ENCODE measurements at regions not wholly inside any gene's neighbourhood (a gene's known extent, or its start where the extent isn't known, plus 50 kb on each side); places are given as distances from the start of the nearest gene placed in this dataset.

- Histone ChIP-seq H3K36me3 (ENCODE audit: control insufficient read depth, insufficient read depth, low read length) (no peaks in the 10 kb centered on the region), H3K27me3 (replicated peaks; ENCODE audit: control insufficient read depth, insufficient read depth, low read length) (no peaks in the 10 kb centered on the region), H3K4me3 (replicated peaks; ENCODE audit: low read depth, low read length) (no peak overlapping the region)
- no peak for DNase-seq (ENCODE audit: extremely low read depth, insufficient read length)
- TF ChIP-seq CTCF (IDR thresholded peaks at IDR 0.05; ENCODE audit: insufficient read depth, low read length, poor library complexity, severe bottlenecking), result no peak
Measured at GRCh38 chr1:222196736-222197135, 351.2 kb downstream of the HHIPL2 start.

GRCh38 chr1:222196288-222196687 is 351.6 kb downstream of the HHIPL2 start:
- TF ChIP-seq CTCF (IDR thresholded peaks at IDR 0.05; ENCODE audit: insufficient read depth, low read length, poor library complexity, severe bottlenecking), result no peak
- Histone ChIP-seq H3K27me3 (replicated peaks; ENCODE audit: control insufficient read depth, insufficient read depth, low read length) (no peaks in the 10 kb centered on the region), H3K4me3 (replicated peaks; ENCODE audit: low read depth, low read length) (no peak overlapping the region), H3K36me3 (ENCODE audit: control insufficient read depth, insufficient read depth, low read length) (no peaks in the 10 kb centered on the region)
- DNase-seq (ENCODE audit: extremely low read depth, insufficient read length), result no peak

- Histone ChIP-seq H3K36me3 (ENCODE audit: control insufficient read depth, insufficient read depth, low read length) (no peaks in the 10 kb centered on the region), H3K4me3 (replicated peaks; ENCODE audit: low read depth, low read length) (no peak overlapping the region), H3K27me3 (replicated peaks; ENCODE audit: control insufficient read depth, insufficient read depth, low read length) (no peaks in the 10 kb centered on the region)
- no peak for TF ChIP-seq CTCF (IDR thresholded peaks at IDR 0.05; ENCODE audit: insufficient read depth, low read length, poor library complexity, severe bottlenecking)
- no peak for DNase-seq (ENCODE audit: extremely low read depth, insufficient read length)
Measured at GRCh38 chr1:222195857-222196256, 352.0 kb downstream of the HHIPL2 start.

- Histone ChIP-seq H3K36me3 (ENCODE audit: control insufficient read depth, insufficient read depth, low read length) (no peaks in the 10 kb centered on the region), H3K4me3 (replicated peaks; ENCODE audit: low read depth, low read length) (no peak overlapping the region), H3K27me3 (replicated peaks; ENCODE audit: control insufficient read depth, insufficient read depth, low read length) (no peaks in the 10 kb centered on the region)
- TF ChIP-seq CTCF (IDR thresholded peaks at IDR 0.05; ENCODE audit: insufficient read depth, low read length, poor library complexity, severe bottlenecking), result no peak
- no peak for DNase-seq (ENCODE audit: extremely low read depth, insufficient read length)
Measured at GRCh38 chr1:222189218-222189617, 358.7 kb downstream of the HHIPL2 start.

GRCh38 chr1:222187566-222188332 is 360.2 kb downstream of the HHIPL2 start:
- Histone ChIP-seq H3K36me3 (ENCODE audit: control insufficient read depth, insufficient read depth, low read length) (no peaks in the 10 kb centered on the region), H3K4me3 (replicated peaks; ENCODE audit: low read depth, low read length) (no peak overlapping the region), H3K27me3 (replicated peaks; ENCODE audit: control insufficient read depth, insufficient read depth, low read length) (no peaks in the 10 kb centered on the region)
- DNase-seq (ENCODE audit: extremely low read depth, insufficient read length), result no peak
- no peak for TF ChIP-seq CTCF (IDR thresholded peaks at IDR 0.05; ENCODE audit: insufficient read depth, low read length, poor library complexity, severe bottlenecking)

- no peaks in the 10 kb centered on the region for H3K36me3 ChIP-seq (ENCODE audit: control insufficient read depth, insufficient read depth, low read length)
- DNase-seq (ENCODE audit: extremely low read depth, insufficient read length), result no peak
- H3K27me3 ChIP-seq (replicated peaks; ENCODE audit: control insufficient read depth, insufficient read depth, low read length), result no peaks in the 10 kb centered on the region
- no peak for TF ChIP-seq CTCF (IDR thresholded peaks at IDR 0.05; ENCODE audit: insufficient read depth, low read length, poor library complexity, severe bottlenecking)
- H3K4me3 ChIP-seq (replicated peaks; ENCODE audit: low read depth, low read length), result no peak overlapping the region
Measured at GRCh38 chr1:222182641-222183040, 365.3 kb downstream of the HHIPL2 start.

Data from GM06990 (cell line).